GM12878 (cell line): ENCODE measurements at regions not wholly inside any gene's neighbourhood (a gene's known extent, or its start where the extent isn't known, plus 50 kb on each side); places are given as distances from the start of the nearest gene placed in this dataset.

Experiments used
- ATAC-seq: fragments of 200-7000 bp; cut with Tn5 transposase; 3 replicates; pipeline ENCODE4 v1.9.1; 2020; ENCODE audit warnings: mild to moderate bottlenecking, moderate library complexity
- BruUV-seq: library from RNA; stranded (reverse); fragments of 400-500 nt; replicated peaks from 2 replicates; lab custom pipeline; 2021; lab: Mats Ljungman, UMichigan
- CTCF ChIA-PET: fragments of 300-600 bp; sonication (Branson Sonifier 250); formaldehyde crosslinking; extraction: SDS; loops from one replicate; lab custom pipeline; 2021; ENCODE audit warnings: inconsistent platforms; lab: Yijun Ruan, JAX
- POLR2A ChIA-PET: fragments of 350-600 bp; formaldehyde crosslinking; extraction: SDS; loops from one replicate; lab custom pipeline; 2021; ENCODE audit warnings: inconsistent platforms; lab: Charles Lee
- RAD21 ChIA-PET: fragments of 300-600 bp; sonication (Branson Sonifier 250); formaldehyde crosslinking; loops from one replicate; lab custom pipeline; 2023; ENCODE audit warnings: antibody characterized with exemption; ENCODE audit not compliant: unreplicated experiment; lab: Charles Lee
- SMC1A ChIA-PET: fragments of 300-600 bp; sonication (Branson Sonifier 250); formaldehyde crosslinking; loops from one replicate; lab custom pipeline; 2023; ENCODE audit not compliant: unreplicated experiment, uncharacterized antibody; lab: Charles Lee
- DNase-seq: peaks from one replicate; pipeline ENCODE4 v3.0.0-alpha.2; 2011; ENCODE audit warnings: low read depth, low spot score
- FAIRE-seq: peaks from 3 replicates; lab custom pipeline; 2011; peaks lifted over from hg19 to GRCh38; lab: Jason Lieb, UNC
- H2AFZ ChIP-seq: 2 replicates; pipeline ENCODE4 v1.6.0; 2011; ENCODE audit warnings: low read depth, low read length, control low read depth; ENCODE audit not compliant: control insufficient read depth
- H3K27ac ChIP-seq: 2 replicates; pipeline ENCODE4 v1.5.1; 2011; ENCODE audit warnings: control low read depth; ENCODE audit not compliant: control insufficient read depth, insufficient read depth
- H3K27me3 ChIP-seq, 2 experiments: replicated peaks in 1 of 2; 2 replicates each; pipeline versions ENCODE4 v1.6.0 to v1.6.1; 2011; ENCODE audit warnings: low read length in 1 of 2; ENCODE audit not compliant: control insufficient read depth in 2 of 2, insufficient read depth in 2 of 2
- H3K36me3 ChIP-seq, 2 experiments: 2 replicates each; pipeline ENCODE4 v1.5.1; 2011; ENCODE audit warnings: low read length in 1 of 2; ENCODE audit not compliant: control insufficient read depth in 2 of 2, insufficient read depth in 2 of 2
- H3K4me1 ChIP-seq: 2 replicates; pipeline ENCODE4 v1.6.1; 2011; ENCODE audit warnings: mild to moderate bottlenecking, low read length, moderate library complexity, mixed read lengths; ENCODE audit not compliant: control insufficient read depth, insufficient read depth
- H3K4me2 ChIP-seq: 2 replicates; pipeline ENCODE4 v1.6.0; 2011; ENCODE audit warnings: control low read depth; ENCODE audit not compliant: control insufficient read depth, insufficient read depth
- H3K4me3 ChIP-seq: fragments of 200-600 bp; sonication (generic); 2 replicates; pipeline ENCODE4 v1.5.1; 2016
- H3K79me2 ChIP-seq: 2 replicates; pipeline ENCODE4 v1.6.0; 2011; ENCODE audit warnings: low read length; ENCODE audit not compliant: control insufficient read depth, insufficient read depth
- H3K9ac ChIP-seq: 2 replicates; pipeline ENCODE4 v1.8.0; 2011; ENCODE audit warnings: low read length, control low read depth, mixed read lengths; ENCODE audit not compliant: control insufficient read depth, insufficient read depth
- H3K9me3 ChIP-seq: replicated peaks from 3 replicates; pipeline ENCODE4 v1.5.1; 2011; ENCODE audit warnings: mild to moderate bottlenecking, low read length; ENCODE audit not compliant: control insufficient read depth, insufficient read depth
- H4K20me1 ChIP-seq: 2 replicates; pipeline ENCODE4 v1.6.0; 2011; ENCODE audit not compliant: control insufficient read depth, insufficient read depth
- GABPA ChIP-seq: IDR thresholded peaks from 2 replicates; pipeline ENCODE4 v1.6.1; 2014; ENCODE audit warnings: antibody characterized with exemption, low read depth, mild to moderate bottlenecking, inconsistent platforms
- IKZF1 ChIP-seq: fragments of 450-650 bp; conservative IDR thresholded peaks from 2 replicates; pipeline ENCODE4 v1.6.1; 2017; ENCODE audit warnings: antibody characterized with exemption, mild to moderate bottlenecking
- IRF3 ChIP-seq: fragments of 450-650 bp; IDR thresholded peaks from 2 replicates; pipeline ENCODE4 v1.6.1; 2014; ENCODE audit warnings: mild to moderate bottlenecking
- JUNB ChIP-seq: IDR thresholded peaks from 2 replicates; pipeline ENCODE4 v1.6.1; 2016; ENCODE audit warnings: antibody characterized with exemption, mild to moderate bottlenecking
- JUND ChIP-seq: IDR thresholded peaks from 2 replicates; pipeline ENCODE4 v1.6.1; 2012; ENCODE audit warnings: low read depth, mild to moderate bottlenecking, low read length, improper control_type of control experiment, moderate library complexity
- MTA2 ChIP-seq: fragments of 450-650 bp; IDR thresholded peaks from 2 replicates; pipeline ENCODE4 v1.6.1; 2016; ENCODE audit warnings: low read depth, mild to moderate bottlenecking, moderate library complexity
- PKNOX1 ChIP-seq: fragments of 450-650 bp; IDR thresholded peaks from 2 replicates; pipeline ENCODE4 v1.6.1; 2016; ENCODE audit warnings: mild to moderate bottlenecking
- SIN3A ChIP-seq: IDR thresholded peaks from 2 replicates; pipeline ENCODE4 v1.6.1; 2012; ENCODE audit warnings: low read depth, low read length, improper control_type of control experiment
- SIX5 ChIP-seq: IDR thresholded peaks from 2 replicates; pipeline ENCODE4 v1.6.1; 2011; ENCODE audit warnings: mild to moderate bottlenecking, low read depth, low read length, moderate library complexity; ENCODE audit not compliant: severe bottlenecking
- SKIL ChIP-seq: fragments of 450-650 bp; IDR thresholded peaks from 2 replicates; pipeline ENCODE4 v1.6.1; 2017; ENCODE audit warnings: mild to moderate bottlenecking, low read depth, inconsistent platforms; ENCODE audit not compliant: poor library complexity, severe bottlenecking
- SP1 ChIP-seq: IDR thresholded peaks from one replicate; pipeline ENCODE4 v1.6.1; 2011; ENCODE audit warnings: low read depth, low read length
- SRF ChIP-seq, 2 experiments: IDR thresholded peaks; 2 replicates each; pipeline ENCODE4 v1.6.1; 2011; ENCODE audit warnings: low read depth in 2 of 2, low read length in 2 of 2, mild to moderate bottlenecking in 1 of 2, moderate library complexity in 1 of 2
- ZNF384 ChIP-seq: IDR thresholded peaks from 2 replicates; pipeline ENCODE4 v1.6.1; 2012; ENCODE audit warnings: low read depth, mild to moderate bottlenecking, low read length, improper control_type of control experiment, borderline replicate concordance
- WGBS: methylation state at CpG from one replicate; pipeline ENCODE4 v1.1.6; 2016; ENCODE audit warnings: low lambda C conversion rate; ENCODE audit not compliant: insufficient replicate concordance, insufficient coverage; ENCODE audit errors: missing lambda C conversion rate; 5-methylcytosine and 5-hydroxymethylcytosine counted together
- in situ Hi-C: fragments of 300-500 bp; cut with MboI; formaldehyde crosslinking; loops from 9 replicates; pipeline ENCODE4 v1.14.3; 2018; ENCODE audit warnings: mixed read lengths
- intact Hi-C: fragments of 100-400 bp; cut with micrococcal nuclease; formaldehyde crosslinking; loops from one replicate; pipeline ENCODE4 v1.14.2; 2022; ENCODE audit not compliant: unreplicated experiment
- TF ChIP-seq, protein P1 (sequence below): IDR thresholded peaks from 2 replicates; pipeline ENCODE4 v1.6.1; 2012; ENCODE audit warnings: low read length, inconsistent platforms
- TF ChIP-seq, protein P2 (sequence below): fragments of 450-650 bp; IDR thresholded peaks from 2 replicates; pipeline ENCODE4 v1.6.1; 2017; ENCODE audit warnings: mild to moderate bottlenecking, moderate library complexity

GRCh38 chr13:88948501-88948900, 1277.3 kb downstream of the SLITRK5 start:
- H3K9me3 ChIP-seq = no peaks in the 10 kb centered on the region
- no peaks in the 10 kb centered on the region for H3K27me3 ChIP-seq
- H2AFZ ChIP-seq = no peak overlapping the region
- H3K4me3 ChIP-seq = no peak overlapping the region
- DNase-seq = no peak
- H3K9ac ChIP-seq = no peak overlapping the region
- 7% methylated on average over 3 of the region's 3 CpGs for WGBS
- H3K79me2 ChIP-seq = no peaks in the 10 kb centered on the region
- BruUV-seq = no TSS peak
- in situ Hi-C loops (no loop called here), intact Hi-C loops (no loop called here)
- ChIA-PET RAD21 (no interaction called here), SMC1A (interaction anchor here (0.7 kb wide), 1 partner anchor 9 kb away, joined by 3 read pairs; no protein-coding TSS in a partner anchor), POLR2A (no interaction called here), CTCF (no interaction called here)
- no peaks in the 10 kb centered on the region for H4K20me1 ChIP-seq
- no peak overlapping the region for H3K27ac ChIP-seq
- no peak for ATAC-seq
- no peaks in the 10 kb centered on the region for H3K4me1 ChIP-seq
- H3K4me2 ChIP-seq = no peak overlapping the region
- no peak for FAIRE-seq
- H3K36me3 ChIP-seq = no peaks in the 10 kb centered on the region
- TF ChIP-seq, protein P1, sequence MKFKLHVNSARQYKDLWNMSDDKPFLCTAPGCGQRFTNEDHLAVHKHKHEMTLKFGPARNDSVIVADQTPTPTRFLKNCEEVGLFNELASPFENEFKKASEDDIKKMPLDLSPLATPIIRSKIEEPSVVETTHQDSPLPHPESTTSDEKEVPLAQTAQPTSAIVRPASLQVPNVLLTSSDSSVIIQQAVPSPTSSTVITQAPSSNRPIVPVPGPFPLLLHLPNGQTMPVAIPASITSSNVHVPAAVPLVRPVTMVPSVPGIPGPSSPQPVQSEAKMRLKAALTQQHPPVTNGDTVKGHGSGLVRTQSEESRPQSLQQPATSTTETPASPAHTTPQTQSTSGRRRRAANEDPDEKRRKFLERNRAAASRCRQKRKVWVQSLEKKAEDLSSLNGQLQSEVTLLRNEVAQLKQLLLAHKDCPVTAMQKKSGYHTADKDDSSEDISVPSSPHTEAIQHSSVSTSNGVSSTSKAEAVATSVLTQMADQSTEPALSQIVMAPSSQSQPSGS = no peak
- TF ChIP-seq SIN3A (no peak), MTA2 (no peak), ZNF384 (no peak), GABPA (no peak), SP1 (no peak), SIX5 (no peak), IRF3 (no peak), PKNOX1 (no peak), JUND (no peak), IKZF1 (no peak), SKIL (no peak), SRF (IDR thresholded peaks at IDR 0.05; ENCODE audit: low read depth in 2 of 2, low read length in 2 of 2) (no peak), JUNB (no peak)
- TF ChIP-seq, protein P2, sequence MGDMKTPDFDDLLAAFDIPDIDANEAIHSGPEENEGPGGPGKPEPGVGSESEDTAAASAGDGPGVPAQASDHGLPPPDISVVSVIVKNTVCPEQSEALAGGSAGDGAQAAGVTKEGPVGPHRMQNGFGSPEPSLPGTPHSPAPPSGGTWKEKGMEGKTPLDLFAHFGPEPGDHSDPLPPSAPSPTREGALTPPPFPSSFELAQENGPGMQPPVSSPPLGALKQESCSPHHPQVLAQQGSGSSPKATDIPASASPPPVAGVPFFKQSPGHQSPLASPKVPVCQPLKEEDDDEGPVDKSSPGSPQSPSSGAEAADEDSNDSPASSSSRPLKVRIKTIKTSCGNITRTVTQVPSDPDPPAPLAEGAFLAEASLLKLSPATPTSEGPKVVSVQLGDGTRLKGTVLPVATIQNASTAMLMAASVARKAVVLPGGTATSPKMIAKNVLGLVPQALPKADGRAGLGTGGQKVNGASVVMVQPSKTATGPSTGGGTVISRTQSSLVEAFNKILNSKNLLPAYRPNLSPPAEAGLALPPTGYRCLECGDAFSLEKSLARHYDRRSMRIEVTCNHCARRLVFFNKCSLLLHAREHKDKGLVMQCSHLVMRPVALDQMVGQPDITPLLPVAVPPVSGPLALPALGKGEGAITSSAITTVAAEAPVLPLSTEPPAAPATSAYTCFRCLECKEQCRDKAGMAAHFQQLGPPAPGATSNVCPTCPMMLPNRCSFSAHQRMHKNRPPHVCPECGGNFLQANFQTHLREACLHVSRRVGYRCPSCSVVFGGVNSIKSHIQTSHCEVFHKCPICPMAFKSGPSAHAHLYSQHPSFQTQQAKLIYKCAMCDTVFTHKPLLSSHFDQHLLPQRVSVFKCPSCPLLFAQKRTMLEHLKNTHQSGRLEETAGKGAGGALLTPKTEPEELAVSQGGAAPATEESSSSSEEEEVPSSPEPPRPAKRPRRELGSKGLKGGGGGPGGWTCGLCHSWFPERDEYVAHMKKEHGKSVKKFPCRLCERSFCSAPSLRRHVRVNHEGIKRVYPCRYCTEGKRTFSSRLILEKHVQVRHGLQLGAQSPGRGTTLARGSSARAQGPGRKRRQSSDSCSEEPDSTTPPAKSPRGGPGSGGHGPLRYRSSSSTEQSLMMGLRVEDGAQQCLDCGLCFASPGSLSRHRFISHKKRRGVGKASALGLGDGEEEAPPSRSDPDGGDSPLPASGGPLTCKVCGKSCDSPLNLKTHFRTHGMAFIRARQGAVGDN = no peak
